Fibroblast of mammary gland (primary cell): ENCODE measurements at regions not wholly inside any gene's neighbourhood (a gene's known extent, or its start where the extent isn't known, plus 50 kb on each side); places are given as distances from the start of the nearest gene placed in this dataset.
"Not testable (repeated sequence)": the region's sequence is repeated elsewhere in the genome, so short reads cannot be mapped to it uniquely, and the experiment has no call there.

Experiments
- DNase-seq: peaks from one replicate; pipeline ENCODE4 v3.0.0-alpha.2; 2010; ENCODE audit warnings: low read depth
- H3K4me3 ChIP-seq: 2 replicates; pipeline ENCODE4 v1.5.1; 2011; ENCODE audit warnings: low read depth, mild to moderate bottlenecking, low read length, moderate library complexity; ENCODE audit not compliant: control insufficient read depth
- CTCF ChIP-seq: conservative IDR thresholded peaks from 2 replicates; pipeline ENCODE4 v1.5.1; 2011; ENCODE audit warnings: low read depth, low read length, inconsistent platforms; ENCODE audit not compliant: control insufficient read depth, insufficient read depth

GRCh38 chr20:18876394-18876793 is 62.8 kb downstream of the SCP2D1 start:
- not testable (repeated sequence) for H3K4me3 ChIP-seq, DNase-seq

- TF ChIP-seq CTCF = no peak
- DNase-seq = no peak
- no peak overlapping the region for H3K4me3 ChIP-seq
Observed at GRCh38 chr20:18879262-18879661, 65.7 kb downstream of the SCP2D1 start.

GRCh38 chr20:18886756-18887155 is 73.2 kb downstream of the SCP2D1 start:
- DNase-seq = no peak
- no peak for TF ChIP-seq CTCF
- H3K4me3 ChIP-seq = no peak overlapping the region

GRCh38 chr20:18901980-18902737 is 88.6 kb downstream of the SCP2D1 start:
- no peak for DNase-seq
- no peak for TF ChIP-seq CTCF
- H3K4me3 ChIP-seq = no peak overlapping the region

- no peak overlapping the region for H3K4me3 ChIP-seq
- no peak for DNase-seq
- no peak for TF ChIP-seq CTCF
Observed at GRCh38 chr20:18904192-18904591, 90.6 kb downstream of the SCP2D1 start.

- no peak for TF ChIP-seq CTCF
- H3K4me3 ChIP-seq = no peak overlapping the region
- no peak for DNase-seq
Observed at GRCh38 chr20:18904624-18905023, 91.0 kb downstream of the SCP2D1 start.

- no peak for TF ChIP-seq CTCF
- DNase-seq = no peak
- H3K4me3 ChIP-seq = no peak overlapping the region
Observed at GRCh38 chr20:18906046-18906445, 92.5 kb downstream of the SCP2D1 start.
